Head of caudate nucleus (tissue), 42 donors: ENCODE measurements at regions not wholly inside any gene's neighbourhood (a gene's known extent, or its start where the extent isn't known, plus 50 kb on each side); places are given as distances from the start of the nearest gene placed in this dataset.
A peak's percentile ranks its signal among the peaks of the same experiment; 100 is the strongest.
"Not testable (repeated sequence)": the region's sequence is repeated elsewhere in the genome, so short reads cannot be mapped to it uniquely, and the experiment has no call there.

Source experiments
- DNase-seq, 42 donors: peaks; one replicate each; pipeline versions ENCODE4 v3.0.0 to v3.0.0-alpha.2; 2020 to 2021; ENCODE audit warnings: mixed read lengths in 7 of 42
- intact Hi-C: fragments of 100-400 bp; cut with DNase I; formaldehyde crosslinking; loops from one replicate; pipeline ENCODE4 v1.15.0; 2022

GRCh38 chr3:87798567-87798947 is 260.2 kb downstream of the CGGBP1 start:
- DNase-seq, result no peak
- intact Hi-C loops, result no loop called here

- DNase-seq, result no peak
- intact Hi-C loops, result no loop called here
Measured at GRCh38 chr3:87797872-87798566, 260.8 kb downstream of the CGGBP1 start.

- intact Hi-C loops, result no loop called here
- no peak for DNase-seq
Measured at GRCh38 chr3:87796843-87797185, 262.0 kb downstream of the CGGBP1 start.

- no peak for DNase-seq
- intact Hi-C loops, result no loop called here
Measured at GRCh38 chr3:87796137-87796842, 262.5 kb downstream of the CGGBP1 start.

GRCh38 chr3:87795701-87796100 is 263.1 kb downstream of the CGGBP1 start:
- intact Hi-C loops, result no loop called here
- no peak for DNase-seq

- intact Hi-C loops, result no loop called here
Measured at GRCh38 chr3:87793337-87793877, 265.4 kb downstream of the CGGBP1 start.

GRCh38 chr3:87792534-87793336 is 266.1 kb downstream of the CGGBP1 start, which contains the start of gene HTR1F:
Gene HTR1F (plus strand): TSS chr3:87792706.
- peak in 2 of 42 donors; percentile 13 to 34 for DNase-seq
- intact Hi-C loops, result no loop called here

More at GRCh38 chr3:87793337-87793877, 265.4 kb downstream of the CGGBP1 start:
- DNase-seq, result no peak

GRCh38 chr3:87792198-87792533 is 266.6 kb downstream of the CGGBP1 start:
- intact Hi-C loops, result no loop called here
- DNase-seq, result no peak

- no peak for DNase-seq
- intact Hi-C loops, result no loop called here
Measured at GRCh38 chr3:87791248-87792027, 267.4 kb downstream of the CGGBP1 start.

GRCh38 chr3:87789049-87789448 is 269.8 kb downstream of the CGGBP1 start:
- DNase-seq, intact Hi-C loops: not testable (repeated sequence)

GRCh38 chr3:87788516-87788915 is 270.3 kb downstream of the CGGBP1 start:
- intact Hi-C loops, result no loop called here
- DNase-seq, result no peak

GRCh38 chr3:87780811-87781210 is 278.0 kb downstream of the CGGBP1 start:
- intact Hi-C loops, result no loop called here

GRCh38 chr3:87778876-87779275 is 279.9 kb downstream of the CGGBP1 start:
- intact Hi-C loops, result no loop called here
- DNase-seq, result no peak

More at GRCh38 chr3:87780811-87781210, 278.0 kb downstream of the CGGBP1 start:
- no peak for DNase-seq

- intact Hi-C loops, result no loop called here
- DNase-seq, result peak in 11 of 42 donors; percentile 4 to 50 (median 21)
Measured at GRCh38 chr3:87771337-87772192, 287.2 kb downstream of the CGGBP1 start.

GRCh38 chr3:87766721-87767120 is 292.1 kb downstream of the CGGBP1 start:
- intact Hi-C loops, result no loop called here

GRCh38 chr3:87765256-87765655 is 293.5 kb downstream of the CGGBP1 start:
- intact Hi-C loops, result no loop called here

More at GRCh38 chr3:87766721-87767120, 292.1 kb downstream of the CGGBP1 start:
- DNase-seq, result no peak

GRCh38 chr3:87761795-87762194 is 297.0 kb downstream of the CGGBP1 start:
- DNase-seq, result no peak
- intact Hi-C loops, result no loop called here

More at GRCh38 chr3:87765256-87765655, 293.5 kb downstream of the CGGBP1 start:
- no peak for DNase-seq

- no peak for DNase-seq
- intact Hi-C loops, result no loop called here
Measured at GRCh38 chr3:87761341-87761740, 297.5 kb downstream of the CGGBP1 start.
